ENCODE measurements at regions not wholly inside any gene's neighbourhood (a gene's known extent, or its start where the extent isn't known, plus 50 kb on each side); places are given as distances from the start of the nearest gene placed in this dataset.
"Not testable (repeated sequence)": the region's sequence is repeated elsewhere in the genome, so short reads cannot be mapped to it uniquely, and the experiment has no call there.

GRCh38 chrX:7346021-7346420 is 198.1 kb upstream of the PUDP start:
- Histone ChIP-seq H3K9me2 (ENCODE audit: insufficient read depth) (no peaks in the 10 kb centered on the region), H3K9me3 (ENCODE audit: insufficient read depth, low read depth) (no peaks in the 10 kb centered on the region), H3K4me3 (no peak overlapping the region), H3F3A (ENCODE audit: insufficient read depth, low read depth) (no peaks in the 10 kb centered on the region), H3K36me3 (ENCODE audit: low read depth) (no peaks in the 10 kb centered on the region), H2AFZ (no peak overlapping the region), H3K27ac (no peak overlapping the region), H3K27me3 (ENCODE audit: insufficient read depth, low read depth) (no peaks in the 10 kb centered on the region), H4K20me1 (ENCODE audit: insufficient read depth) (no peaks in the 10 kb centered on the region), H3K4me2 (no peak overlapping the region), H3K4me1 (replicated peaks; ENCODE audit: insufficient read depth) (no peaks in the 10 kb centered on the region), H3K79me2 (ENCODE audit: low read depth) (no peaks in the 10 kb centered on the region)
- TF ChIP-seq EZH2 (IDR thresholded peaks at IDR 0.05; ENCODE audit: low read depth) (no peak), CTCF (conservative IDR thresholded peaks at IDR 0.05) (no peak)
- CTCF ChIA-PET: no interaction called here
- POLR2A ChIA-PET (ENCODE audit: unreplicated experiment): no interaction called here
- no TSS peak for BruUV-seq (replicated peaks)
- DNase-seq: no peak
- intact Hi-C loops (cut with micrococcal nuclease; ENCODE audit: unreplicated experiment): no loop called here

GRCh38 chrX:7343181-7343580 is 195.2 kb upstream of the PUDP start:
- Histone ChIP-seq H3K4me1 (replicated peaks; ENCODE audit: insufficient read depth) (no peaks in the 10 kb centered on the region), H3K27ac (no peak overlapping the region), H3F3A (ENCODE audit: insufficient read depth, low read depth) (no peaks in the 10 kb centered on the region), H3K4me3 (no peak overlapping the region), H3K9me2 (ENCODE audit: insufficient read depth) (no peaks in the 10 kb centered on the region), H3K79me2 (ENCODE audit: low read depth) (no peaks in the 10 kb centered on the region), H3K9me3 (ENCODE audit: insufficient read depth, low read depth) (no peaks in the 10 kb centered on the region), H3K4me2 (no peak overlapping the region), H3K27me3 (ENCODE audit: insufficient read depth, low read depth) (no peaks in the 10 kb centered on the region), H2AFZ (no peak overlapping the region), H4K20me1 (ENCODE audit: insufficient read depth) (no peaks in the 10 kb centered on the region), H3K36me3 (ENCODE audit: low read depth) (no peaks in the 10 kb centered on the region)
- DNase-seq: no peak
- no peak for TF ChIP-seq EZH2 (IDR thresholded peaks at IDR 0.05; ENCODE audit: low read depth)
- TF ChIP-seq CTCF (conservative IDR thresholded peaks at IDR 0.05): no peak
- POLR2A ChIA-PET (ENCODE audit: unreplicated experiment): no interaction called here
- CTCF ChIA-PET: no interaction called here
- BruUV-seq (replicated peaks): no TSS peak
- intact Hi-C loops (cut with micrococcal nuclease; ENCODE audit: unreplicated experiment): no loop called here

GRCh38 chrX:7335816-7336362 is 187.9 kb upstream of the PUDP start:
- H3K4me1 ChIP-seq (replicated peaks; ENCODE audit: insufficient read depth); H3F3A ChIP-seq (ENCODE audit: insufficient read depth, low read depth); H3K9me3 ChIP-seq (ENCODE audit: insufficient read depth, low read depth); H3K4me2 ChIP-seq; H3K36me3 ChIP-seq (ENCODE audit: low read depth); H3K4me3 ChIP-seq; H3K79me2 ChIP-seq (ENCODE audit: low read depth); POLR2A ChIA-PET (ENCODE audit: unreplicated experiment); H2AFZ ChIP-seq; H3K9me2 ChIP-seq (ENCODE audit: insufficient read depth); CTCF ChIA-PET; BruUV-seq (replicated peaks); H4K20me1 ChIP-seq (ENCODE audit: insufficient read depth); DNase-seq; H3K27me3 ChIP-seq (ENCODE audit: insufficient read depth, low read depth); H3K27ac ChIP-seq; intact Hi-C loops (cut with micrococcal nuclease; ENCODE audit: unreplicated experiment): not testable (repeated sequence)

GRCh38 chrX:7334253-7334935 is 186.4 kb upstream of the PUDP start:
- BruUV-seq (replicated peaks): no TSS peak
- CTCF ChIA-PET: no interaction called here
- no peak overlapping the region for H3K4me2 ChIP-seq
- intact Hi-C loops (cut with micrococcal nuclease; ENCODE audit: unreplicated experiment): no loop called here
- H3K4me1 ChIP-seq (replicated peaks; ENCODE audit: insufficient read depth): no peaks in the 10 kb centered on the region
- POLR2A ChIA-PET (ENCODE audit: unreplicated experiment): no interaction called here
- H3K9me2 ChIP-seq (ENCODE audit: insufficient read depth): no peaks in the 10 kb centered on the region
- no peak for TF ChIP-seq CTCF (conservative IDR thresholded peaks at IDR 0.05)
- TF ChIP-seq EZH2 (IDR thresholded peaks at IDR 0.05; ENCODE audit: low read depth): no peak
- no peaks in the 10 kb centered on the region for H4K20me1 ChIP-seq (ENCODE audit: insufficient read depth)
- H3K27ac ChIP-seq: no peak overlapping the region
- H3K36me3 ChIP-seq (ENCODE audit: low read depth): no peaks in the 10 kb centered on the region
- no peaks in the 10 kb centered on the region for H3K9me3 ChIP-seq (ENCODE audit: insufficient read depth, low read depth)
- H2AFZ ChIP-seq: no peak overlapping the region
- H3F3A ChIP-seq (ENCODE audit: insufficient read depth, low read depth): no peaks in the 10 kb centered on the region
- no peaks in the 10 kb centered on the region for H3K27me3 ChIP-seq (ENCODE audit: insufficient read depth, low read depth)
- no peak overlapping the region for H3K4me3 ChIP-seq
- no peak for DNase-seq
- H3K79me2 ChIP-seq (ENCODE audit: low read depth): no peaks in the 10 kb centered on the region
